ENCODE measurements at regions not wholly inside any gene's neighbourhood (a gene's known extent, or its start where the extent isn't known, plus 50 kb on each side); places are given as distances from the start of the nearest gene placed in this dataset.
A peak's percentile ranks its signal among the peaks of the same experiment; 100 is the strongest.

DNA sequence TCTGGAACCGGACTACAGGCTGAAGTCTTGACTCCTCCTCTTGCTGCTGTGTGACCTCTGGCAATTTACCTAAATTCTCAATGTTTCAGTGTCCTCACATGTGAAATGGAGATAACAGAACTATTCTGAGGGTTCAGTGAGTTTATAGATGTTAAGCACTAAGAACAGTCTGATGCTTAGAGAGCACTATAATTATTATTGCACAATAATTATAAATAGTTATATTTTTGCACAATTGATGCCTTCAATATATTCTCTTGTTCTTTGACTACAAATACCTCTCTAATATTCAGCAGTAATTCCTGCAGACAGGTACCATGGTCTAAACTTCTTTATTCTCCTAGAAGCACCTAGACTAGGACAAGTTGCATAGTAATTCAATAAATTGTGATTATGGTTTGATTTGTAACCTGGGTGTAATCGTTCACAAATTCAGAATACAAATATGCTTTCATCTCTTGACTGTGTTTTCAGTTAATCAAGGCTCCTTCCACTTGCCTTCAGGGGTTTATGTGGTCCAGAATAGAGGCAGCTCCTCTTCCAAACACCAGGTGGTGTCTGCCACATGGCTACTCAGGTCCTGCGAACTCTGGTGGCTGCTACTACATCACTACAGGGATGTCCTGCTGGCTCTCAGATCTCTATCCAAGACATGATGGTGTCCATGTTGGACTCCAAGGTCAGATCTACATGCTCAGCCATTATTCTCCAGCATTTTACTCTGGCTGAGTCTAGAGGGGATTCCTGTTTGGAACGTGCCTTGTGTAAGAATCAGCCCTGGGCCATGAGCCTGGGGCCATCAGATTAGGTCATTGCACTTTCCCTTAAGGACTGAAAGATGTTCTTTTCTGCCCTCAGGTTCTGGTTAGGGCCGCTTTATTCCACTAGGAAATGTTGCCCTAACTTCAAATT is 103.4 kb downstream of the QRFPR start:
- no peak for DNase-seq (ENCODE audit: low read depth)

DNA sequence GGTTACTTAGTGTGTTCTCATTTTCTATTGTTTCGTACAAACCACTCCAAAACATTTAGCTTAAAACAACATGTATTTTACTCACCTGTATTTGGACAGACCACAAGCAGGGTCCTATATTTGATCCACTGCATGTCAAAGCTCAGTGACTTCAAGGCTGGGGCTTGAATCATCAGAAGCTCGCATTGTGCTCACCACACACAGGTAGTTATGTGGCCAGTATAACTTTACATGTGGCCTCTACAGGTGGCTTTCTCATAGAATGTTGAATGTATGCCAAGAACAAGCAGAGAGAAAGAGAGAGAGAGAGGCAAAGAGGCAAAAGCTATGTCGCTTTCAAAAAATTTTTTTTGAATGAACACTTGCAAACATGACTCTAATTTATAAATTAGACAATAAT is 107.6 kb downstream of the QRFPR start:
- DNase-seq (ENCODE audit: low read depth): no peak

DNA sequence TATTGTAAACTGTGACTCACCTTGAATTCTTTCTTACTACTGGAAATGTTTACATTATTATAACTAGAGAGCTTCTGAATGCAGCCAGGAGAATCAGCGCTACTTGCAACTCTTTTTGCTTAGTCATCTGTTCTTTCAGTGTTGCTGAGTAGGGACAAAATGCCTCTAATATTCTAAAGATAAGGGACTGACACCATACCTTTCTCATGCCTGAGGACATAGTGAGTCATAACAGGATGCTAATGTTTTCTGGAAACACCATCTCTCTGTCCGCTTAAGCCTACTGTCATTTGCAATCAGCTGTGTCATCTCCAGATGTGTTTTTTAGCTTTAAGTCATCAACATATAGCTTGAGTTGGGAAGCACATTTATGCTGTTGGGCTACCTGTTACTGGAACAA is 108.3 kb downstream of the QRFPR start:
- DNase-seq (ENCODE audit: low read depth): no peak

DNA sequence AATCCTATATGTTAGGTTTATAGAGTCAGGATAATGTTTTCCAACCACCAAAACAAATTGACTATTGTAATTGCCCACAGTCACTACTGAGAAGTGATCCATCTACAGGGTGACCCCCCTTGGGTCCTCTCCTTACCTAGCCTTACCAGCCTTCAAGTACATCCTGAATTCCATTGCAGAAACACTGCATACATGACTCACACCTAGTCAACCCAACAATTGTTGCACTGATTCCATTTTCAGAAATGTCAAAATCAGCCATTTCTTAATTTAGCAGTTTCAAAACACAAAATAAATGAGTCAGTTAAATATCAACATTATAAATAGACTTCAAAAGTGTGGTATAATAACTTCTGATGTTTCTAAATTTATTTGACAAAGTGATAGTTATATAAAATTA is 106.3 kb upstream of the TNIP3 start:
- no peak for DNase-seq (ENCODE audit: low read depth)

DNA sequence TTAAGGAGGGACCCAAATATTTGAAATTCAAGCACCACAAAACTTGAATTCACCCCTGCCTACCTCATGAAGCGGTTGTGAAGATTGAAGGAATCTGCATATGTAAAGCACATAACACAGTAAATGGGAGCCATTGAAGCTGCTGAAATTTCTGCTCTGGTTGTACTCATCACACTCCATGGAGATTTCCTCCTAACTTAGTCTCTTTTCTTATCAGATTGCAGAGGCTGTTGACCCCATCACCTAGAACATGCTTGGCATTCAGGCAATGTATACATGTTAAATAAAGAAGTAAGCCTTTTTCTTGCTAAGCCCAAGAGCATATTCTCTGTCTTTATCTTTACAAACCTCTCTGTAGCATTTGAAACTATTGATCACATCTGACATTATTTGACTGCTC is 104.9 kb upstream of the TNIP3 start:
- DNase-seq (ENCODE audit: low read depth): no peak

DNA sequence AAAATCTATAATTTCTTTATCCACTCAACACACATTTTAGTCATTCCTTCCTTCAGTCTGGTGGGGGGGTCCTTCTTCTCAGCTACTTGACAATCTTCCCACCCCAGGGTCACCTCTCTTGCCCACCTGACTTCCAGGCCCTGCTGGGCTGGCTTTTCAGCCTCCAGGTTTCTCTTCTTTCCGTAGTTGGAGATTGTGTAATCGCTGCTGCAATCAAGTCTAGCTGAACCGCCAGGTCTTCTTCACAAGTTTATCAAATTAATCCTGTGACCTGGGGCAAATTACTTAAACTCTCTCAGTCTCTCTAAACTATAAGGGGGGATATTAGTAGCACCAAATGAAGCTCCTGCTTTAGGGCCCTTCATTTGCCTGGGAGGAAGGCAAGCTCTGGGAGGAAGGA is 102.9 kb upstream of the TNIP3 start:
- DNase-seq (ENCODE audit: low read depth): no peak

DNA sequence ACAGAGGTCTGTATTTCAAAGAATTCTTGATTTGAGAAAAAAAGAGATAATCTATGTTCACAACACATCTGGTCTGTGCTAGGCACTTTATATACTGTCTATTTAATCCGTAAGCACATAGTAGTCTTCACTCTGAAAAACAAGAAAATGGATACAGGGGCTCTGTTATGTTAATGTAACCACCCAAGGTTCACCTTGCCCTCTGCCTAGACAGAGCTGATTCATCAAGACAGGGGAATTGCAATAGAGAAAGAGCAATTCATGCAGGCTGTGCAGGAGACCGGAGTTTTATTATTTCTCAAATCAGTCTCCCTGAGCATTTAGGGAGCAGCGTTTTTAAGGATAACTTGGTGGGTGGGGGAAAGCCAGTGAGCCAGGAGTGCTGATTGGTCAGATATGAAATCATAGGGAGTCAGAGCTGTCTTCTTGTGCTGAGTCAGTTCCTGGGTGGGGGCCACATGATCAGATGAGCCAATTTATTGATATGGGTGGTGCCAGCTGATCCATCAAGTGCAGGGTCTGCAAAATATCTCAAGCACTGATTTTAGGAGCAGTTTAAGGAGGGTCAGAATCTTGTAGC is 92.9 kb upstream of the TNIP3 start:
- DNase-seq (ENCODE audit: low read depth): no peak

DNA sequence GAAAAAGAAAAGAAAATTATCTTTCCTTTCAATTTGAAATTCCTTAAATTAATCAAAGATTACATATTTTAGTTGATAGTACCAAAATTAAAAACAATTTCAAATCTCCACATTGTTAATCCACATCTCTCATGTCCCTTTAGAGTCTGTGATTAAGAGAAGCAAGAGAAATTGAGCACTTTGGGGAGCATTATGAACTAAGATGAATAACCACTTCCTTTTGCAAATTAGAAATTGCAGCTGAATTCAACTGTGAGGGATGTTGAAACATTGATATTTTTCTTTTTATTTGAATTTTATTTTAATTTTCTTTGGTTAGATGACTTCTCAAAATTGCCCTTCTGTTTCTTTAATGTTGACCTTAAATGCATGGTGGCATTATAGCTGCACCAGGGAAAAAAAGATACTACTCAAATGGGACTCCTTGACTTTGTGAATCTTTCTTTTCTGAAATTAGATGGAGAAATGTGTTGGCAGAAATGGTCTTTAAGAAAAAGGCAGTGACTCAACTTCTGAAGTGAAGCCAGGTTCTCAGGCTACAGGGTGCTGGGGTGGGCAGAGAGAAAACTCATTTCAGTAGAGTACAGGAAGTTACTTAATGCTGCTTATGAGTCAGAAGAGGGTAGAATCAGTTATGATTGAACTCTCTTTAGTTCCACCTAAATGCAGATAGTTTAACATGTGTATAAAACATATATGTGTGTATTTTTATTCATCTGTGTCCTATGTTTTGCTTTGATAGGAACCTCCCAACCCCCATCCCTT is 92.0 kb upstream of the TNIP3 start:
- peak; percentile 16 for DNase-seq (ENCODE audit: low read depth)

DNA sequence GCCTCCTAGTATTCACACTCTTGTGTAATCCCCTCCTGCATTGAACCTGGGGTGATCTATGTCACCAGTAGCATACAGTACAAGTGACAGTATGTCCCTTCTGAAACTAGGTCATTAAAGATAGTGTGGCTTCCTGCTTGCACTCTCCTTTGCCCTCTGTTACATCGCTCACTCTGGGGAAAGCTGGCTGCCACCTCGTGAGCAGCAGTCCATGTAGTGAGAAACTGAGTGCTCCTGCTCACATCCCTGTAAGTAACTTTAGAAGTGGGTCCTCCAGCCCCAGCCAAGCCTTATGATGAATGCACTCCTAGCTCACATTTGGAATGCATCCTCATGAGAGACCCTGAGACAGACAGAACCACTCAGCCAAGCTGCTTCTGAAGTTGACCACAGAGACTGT is 89.8 kb upstream of the TNIP3 start:
- DNase-seq (ENCODE audit: low read depth): no peak

DNA sequence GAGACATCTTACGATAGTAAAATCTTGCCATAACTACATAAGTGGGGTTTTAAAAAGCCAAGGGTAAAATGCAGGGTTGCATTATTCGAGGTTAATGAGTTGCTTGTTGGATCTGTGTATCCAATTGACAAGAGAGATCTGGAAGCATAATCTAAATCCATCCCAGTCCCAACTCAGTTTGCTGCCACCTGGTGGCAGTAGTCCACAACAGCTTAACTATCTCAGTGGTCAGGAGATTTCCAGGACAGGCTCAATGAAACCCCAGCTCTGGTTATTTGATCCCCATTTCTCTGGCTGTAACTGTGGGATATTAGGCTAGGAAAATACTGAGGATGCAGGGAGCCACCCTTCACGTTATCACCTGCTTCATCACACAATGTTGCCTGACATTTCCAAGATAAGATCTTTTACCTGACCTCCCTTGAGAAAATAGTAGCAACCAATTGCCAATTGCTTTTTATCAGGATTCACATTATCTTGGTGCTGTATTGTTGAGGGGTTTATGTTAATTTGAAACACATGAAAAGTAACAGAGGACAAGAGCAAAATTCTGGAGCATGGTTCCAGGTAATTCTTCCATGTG is 88.2 kb upstream of the TNIP3 start:
- peak; percentile 33 for DNase-seq (ENCODE audit: low read depth)

DNA sequence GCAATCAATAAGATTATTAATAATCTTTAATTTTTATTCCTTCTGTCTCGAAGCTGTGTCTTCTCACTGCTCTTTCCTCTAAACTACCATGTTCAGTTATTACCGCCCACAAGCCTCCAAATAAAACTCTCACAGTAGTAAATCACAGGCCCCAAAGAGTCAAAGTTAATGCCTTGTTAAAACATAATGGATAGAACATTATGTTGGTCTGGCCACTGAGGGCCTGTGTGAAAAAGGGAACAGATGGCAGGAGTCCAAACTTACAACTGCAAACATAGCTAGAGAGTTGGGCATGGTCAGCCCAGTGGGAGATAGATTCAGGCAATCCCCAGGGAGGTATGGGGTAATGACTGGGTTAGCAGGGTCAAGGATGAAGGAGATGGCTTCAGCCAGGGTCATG is 84.6 kb upstream of the TNIP3 start:
- no peak for DNase-seq (ENCODE audit: low read depth)

DNA sequence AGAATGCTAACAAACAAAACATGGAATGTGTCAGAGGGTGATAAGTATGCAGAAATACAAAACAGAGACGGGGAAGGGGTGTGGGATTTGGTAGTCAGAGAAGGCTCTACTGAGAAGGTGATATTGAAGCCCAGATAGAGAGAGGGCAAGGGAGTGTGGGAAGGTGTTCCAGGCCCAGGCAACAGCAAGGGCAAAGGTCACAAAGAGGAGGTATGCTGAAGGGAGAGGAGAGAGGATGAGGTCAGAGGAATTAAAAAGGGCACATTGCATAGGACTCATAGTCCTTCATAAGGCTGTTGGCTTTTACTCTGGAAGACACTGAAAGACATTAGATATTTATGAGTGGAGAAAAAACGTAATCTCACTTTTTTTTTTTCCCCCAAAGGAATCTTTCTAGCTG is 82.6 kb upstream of the TNIP3 start:
- DNase-seq (ENCODE audit: low read depth): no peak

DNA sequence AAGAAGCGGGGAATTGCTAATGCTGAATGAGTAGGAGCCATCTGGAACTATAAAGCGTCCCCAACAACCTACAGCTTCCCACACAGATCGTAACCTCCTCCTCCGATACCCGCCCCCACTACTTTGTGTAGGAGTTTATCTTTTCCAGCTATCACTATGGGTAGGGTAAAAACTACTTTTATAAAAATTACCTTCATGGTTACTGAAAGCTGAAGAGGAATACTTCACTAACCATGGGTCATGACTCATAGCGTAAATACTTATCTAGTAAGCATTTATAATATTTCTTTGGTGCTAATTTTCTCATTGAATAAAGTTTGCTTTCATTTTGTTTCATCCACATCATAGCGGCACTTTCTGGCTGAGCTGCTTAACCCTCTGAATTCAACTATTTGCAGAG is 79.4 kb upstream of the TNIP3 start:
- peak; percentile 26 for DNase-seq (ENCODE audit: low read depth)

DNA sequence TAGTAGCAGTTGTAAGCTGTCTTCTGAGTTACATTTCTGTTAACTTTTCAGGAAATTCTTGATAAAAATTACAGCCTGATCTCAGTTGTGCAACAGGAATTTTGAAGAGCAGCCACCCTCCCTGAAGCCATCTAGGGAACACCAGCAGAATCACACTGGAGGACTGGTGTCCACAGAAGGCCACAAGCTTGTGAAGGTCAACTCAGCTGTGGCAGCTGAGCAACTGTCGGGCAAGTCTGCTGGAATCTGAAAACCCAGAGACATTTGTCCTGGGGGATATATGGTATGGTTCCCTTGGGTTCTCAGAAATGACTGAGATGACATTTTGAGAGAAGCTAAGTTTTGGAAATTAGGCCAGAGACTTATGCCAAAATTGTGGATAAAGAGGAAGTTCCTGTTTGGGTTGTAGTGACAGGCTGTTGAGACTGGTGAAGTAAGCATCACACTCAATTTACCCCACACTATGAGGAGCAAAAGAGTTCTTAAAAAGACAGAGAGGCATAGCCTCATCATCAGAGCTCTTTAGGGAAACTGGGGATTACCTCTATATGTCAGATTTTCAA is 78.1 kb upstream of the TNIP3 start:
- DNase-seq (ENCODE audit: low read depth): no peak

DNA sequence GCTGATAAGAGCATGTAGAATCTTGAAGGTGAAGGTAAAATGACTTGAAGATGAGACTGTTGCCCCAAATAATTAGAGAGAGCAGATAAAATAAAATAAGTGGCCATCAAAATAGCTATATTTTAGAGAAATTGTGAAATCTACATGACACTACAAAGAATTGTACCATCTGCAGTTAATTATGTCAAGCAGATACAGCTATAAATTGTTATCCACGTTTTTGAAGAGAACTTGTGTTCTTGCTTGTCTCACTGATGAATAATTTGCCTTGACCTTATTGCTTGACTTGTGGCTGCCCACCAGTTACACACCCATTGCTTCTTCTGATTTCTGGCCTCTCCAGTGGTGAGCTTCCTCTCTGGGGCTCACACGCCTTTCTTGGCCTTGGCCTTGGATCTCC is 75.8 kb upstream of the TNIP3 start:
- no peak for DNase-seq (ENCODE audit: low read depth)

DNA sequence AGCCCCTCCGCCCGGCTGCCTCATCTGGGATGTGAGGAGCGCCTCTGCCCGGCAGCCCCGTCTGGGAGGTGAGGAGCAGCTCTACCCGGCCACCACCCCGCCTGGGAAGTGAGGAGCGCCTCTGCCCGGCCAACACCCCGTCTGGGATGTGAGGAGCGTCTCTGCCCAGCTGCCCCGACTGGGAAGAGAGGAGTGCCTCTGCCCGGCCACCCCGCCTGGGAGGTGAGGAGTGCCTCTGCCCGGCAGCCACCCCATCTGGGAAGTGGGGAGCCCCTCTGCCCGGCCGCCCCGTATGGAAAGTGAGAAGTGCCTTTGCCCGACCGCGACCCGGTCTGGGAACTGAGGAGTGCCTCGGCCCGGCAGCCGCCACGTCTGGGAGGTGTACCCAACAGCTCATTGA is 74.3 kb upstream of the TNIP3 start:
- DNase-seq (ENCODE audit: low read depth): no peak

DNA sequence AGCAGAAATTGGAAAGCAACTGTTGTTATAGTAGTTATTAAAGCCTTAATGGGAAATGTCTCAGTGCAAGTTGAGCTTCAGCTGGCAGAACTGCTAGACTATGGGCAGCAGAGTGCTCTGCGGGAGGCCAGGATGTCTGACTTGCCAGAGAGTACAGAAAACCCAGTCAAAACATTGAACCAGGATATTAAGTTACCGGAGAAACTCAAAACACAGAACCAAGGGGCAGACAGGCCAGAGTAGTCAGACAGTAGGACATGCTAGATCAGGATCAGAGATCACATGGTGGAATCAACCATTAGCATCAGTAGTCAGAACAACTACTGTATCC is 72.9 kb upstream of the TNIP3 start:
- DNase-seq (ENCODE audit: low read depth): no peak

DNA sequence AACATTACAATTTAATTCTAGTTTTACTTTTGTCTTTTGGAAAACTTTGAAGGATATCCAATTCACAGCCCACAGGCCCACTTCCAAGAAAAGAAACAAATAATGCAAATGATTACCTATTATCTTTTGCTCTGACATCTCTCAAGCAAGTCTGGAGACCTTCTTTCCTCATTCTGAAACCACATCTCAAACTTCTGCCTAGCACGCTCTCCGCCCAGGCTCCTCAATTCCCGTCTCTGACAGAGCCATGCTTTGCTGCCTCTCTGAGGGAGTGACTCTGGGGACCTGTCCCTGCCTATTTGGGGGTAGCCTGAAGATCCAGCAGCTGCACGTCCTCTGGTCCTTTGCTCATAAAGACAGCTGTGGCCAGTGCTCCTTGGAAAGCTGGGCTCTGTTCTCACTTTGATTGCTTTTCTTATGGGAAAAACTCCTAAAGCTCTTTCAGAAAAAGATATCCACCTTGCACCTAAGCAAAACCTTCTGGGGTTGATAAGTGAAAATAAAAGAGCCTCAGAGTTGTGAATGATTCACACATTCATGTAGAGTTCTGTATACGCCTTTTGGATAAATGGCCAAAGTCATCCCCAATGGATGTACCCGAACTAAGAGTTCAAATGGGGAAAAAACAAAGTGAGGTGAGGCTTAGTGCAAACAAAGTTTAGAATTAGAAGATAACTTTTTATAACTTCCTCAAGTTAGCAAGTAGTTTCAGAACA is 72.4 kb upstream of the TNIP3 start:
- no peak for DNase-seq (ENCODE audit: low read depth)

DNA sequence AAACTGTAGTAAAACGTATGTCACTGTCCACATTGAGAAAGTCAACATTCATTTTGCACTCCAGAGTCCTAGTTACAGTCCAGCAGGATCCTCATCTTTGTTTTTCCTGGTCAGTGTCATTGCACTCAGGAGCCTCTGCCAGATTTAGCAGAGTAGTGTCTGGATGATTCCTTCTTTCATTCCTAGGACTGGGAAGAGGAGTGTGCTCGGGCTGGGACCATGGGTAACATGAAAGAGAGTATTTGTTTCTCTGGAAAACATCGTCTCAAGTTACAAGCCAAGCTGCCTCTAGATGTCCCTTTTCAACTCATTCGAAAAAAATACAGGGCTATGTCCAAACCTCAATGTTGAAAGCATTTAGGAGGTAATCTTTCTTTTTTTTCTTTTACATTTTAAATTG is 69.9 kb upstream of the TNIP3 start:
- DNase-seq (ENCODE audit: low read depth): no peak

DNA sequence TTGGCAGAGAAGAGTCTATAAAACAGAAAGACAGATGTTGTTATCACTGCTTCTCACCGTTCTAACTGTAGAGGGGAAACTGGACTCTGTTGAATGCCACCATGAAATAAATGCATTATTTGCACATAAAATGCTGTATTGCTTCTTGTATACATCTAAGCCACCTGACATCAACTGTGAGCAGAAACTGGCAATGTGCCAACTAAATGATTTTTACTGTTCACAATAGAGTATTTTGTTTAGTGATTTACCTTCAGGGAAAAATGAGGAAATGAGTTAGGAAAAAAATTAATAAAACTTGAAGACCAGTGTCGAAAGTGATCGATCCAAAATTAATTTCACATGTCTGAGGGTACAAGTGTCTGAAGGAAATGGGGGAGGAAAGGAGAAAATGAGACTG is 65.9 kb upstream of the TNIP3 start:
- DNase-seq (ENCODE audit: low read depth): no peak

DNA sequence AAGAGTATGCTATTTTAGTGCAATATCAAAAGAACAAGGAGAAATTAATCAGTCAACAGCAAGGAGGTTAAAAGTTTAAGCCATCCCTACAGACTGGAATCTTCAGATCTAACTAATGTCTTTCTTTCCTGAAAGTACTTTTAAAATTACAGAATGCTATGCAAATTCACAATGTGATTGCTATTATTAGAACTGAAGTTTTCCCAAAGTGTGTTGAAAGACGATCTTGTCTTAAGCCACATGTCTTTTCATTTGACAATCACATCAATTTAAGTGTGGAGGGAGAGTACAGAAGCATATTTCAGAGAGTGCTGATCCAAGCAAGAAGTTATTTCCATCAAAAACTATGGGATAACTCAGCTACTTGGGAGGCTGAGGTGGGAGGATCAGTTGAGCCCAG is 64.7 kb upstream of the TNIP3 start:
- DNase-seq (ENCODE audit: low read depth): no peak

DNA sequence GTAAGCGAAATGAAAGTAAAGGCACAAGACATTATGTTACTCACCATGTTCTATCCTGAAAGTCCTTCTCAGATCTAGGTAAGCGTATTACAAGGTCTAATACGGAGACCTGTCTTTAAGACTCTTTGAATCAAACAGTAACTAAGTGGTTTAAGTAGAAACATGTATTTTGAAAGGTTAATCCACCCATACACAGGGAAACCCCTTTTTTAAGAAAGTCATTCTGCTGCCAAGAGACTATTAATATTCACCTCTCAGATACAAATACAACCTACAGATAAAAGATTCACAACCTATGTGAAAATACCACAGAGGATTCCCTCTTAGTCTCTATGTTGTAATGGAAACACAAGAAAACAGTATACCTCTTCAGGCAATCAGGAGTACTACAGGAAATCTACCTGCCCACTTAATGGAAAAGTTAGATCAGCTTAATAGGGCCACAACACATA is 63.2 kb upstream of the TNIP3 start:
- DNase-seq (ENCODE audit: low read depth): no peak
